ENCODE measurements at regions not wholly inside any gene's neighbourhood (a gene's known extent, or its start where the extent isn't known, plus 50 kb on each side); places are given as distances from the start of the nearest gene placed in this dataset.

DNA sequence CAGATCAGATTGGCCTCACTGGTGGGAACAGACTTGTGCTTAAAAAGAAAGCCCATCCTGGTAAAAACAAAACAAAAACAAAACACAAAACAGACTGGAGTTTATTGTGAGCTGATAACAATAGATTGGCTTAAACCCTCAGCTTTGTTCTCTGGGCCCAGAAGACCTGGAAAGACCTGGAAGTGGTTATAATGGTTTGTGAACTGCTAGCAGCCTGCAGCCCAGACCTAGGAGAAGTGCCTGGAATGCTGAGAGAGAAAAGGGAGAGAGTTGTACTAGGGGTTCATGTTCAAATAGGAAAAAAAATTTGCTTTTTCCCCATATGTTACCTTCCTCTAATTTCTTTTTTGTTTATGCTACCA is 396.6 kb downstream of the DMAC1 start:
- no peak for DNase-seq (ENCODE audit: low read depth in 2 of 2, low spot score in 1 of 2)

DNA sequence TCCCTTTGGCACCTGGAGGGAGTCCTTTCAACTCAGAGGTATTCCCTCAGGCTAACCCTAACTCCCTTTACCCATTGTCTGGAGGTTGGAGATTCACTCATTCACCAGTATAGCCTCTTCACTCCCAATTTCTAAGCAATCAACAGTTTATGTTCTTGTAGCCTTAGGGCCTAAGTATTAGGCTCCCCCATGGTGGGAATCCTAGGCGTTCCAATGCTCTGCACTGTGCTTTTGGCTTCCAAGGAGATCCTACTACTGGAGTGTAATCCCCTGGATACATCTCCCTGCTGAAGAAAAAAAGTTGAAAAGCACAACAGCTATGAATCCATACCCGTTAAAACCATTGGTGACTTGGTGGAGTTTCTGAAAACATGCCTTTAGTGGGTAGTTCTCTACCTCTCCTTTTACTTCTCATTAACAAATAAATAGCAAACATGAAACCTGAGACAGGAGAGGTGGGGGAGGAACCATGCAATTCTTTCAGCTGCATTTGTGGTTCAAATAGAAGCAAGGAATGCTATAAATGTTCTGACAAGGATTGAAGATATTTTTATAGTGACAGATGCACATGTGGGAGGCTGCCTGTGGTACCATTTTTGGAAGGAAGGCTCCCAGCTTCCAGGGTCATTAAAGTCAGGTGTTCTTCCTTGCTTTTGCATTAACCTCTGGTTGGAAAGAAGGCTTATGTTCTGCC is 397.1 kb downstream of the DMAC1 start:
- no peak for DNase-seq (ENCODE audit: low read depth in 2 of 2, low spot score in 1 of 2)

DNA sequence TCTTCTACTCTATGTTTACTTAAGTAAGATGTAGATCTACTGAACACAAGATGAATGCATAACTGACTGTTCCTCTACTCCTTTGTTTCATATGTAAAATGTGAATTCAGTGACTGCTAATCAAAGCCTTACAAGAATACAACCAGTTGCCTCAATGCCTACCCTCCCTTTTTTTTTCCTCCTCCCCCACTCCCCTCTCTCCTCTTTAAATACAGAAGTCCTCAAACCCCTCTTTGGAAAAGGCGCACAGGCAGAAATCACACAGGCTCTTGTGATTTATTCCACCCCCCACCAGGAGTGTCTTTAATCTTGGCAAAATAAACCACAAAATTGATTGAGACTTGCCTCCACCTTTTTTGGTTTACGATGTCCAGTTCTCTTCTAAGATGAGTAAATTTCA is 398.5 kb downstream of the DMAC1 start:
- no peak for DNase-seq (ENCODE audit: low read depth in 2 of 2, low spot score in 1 of 2)

DNA sequence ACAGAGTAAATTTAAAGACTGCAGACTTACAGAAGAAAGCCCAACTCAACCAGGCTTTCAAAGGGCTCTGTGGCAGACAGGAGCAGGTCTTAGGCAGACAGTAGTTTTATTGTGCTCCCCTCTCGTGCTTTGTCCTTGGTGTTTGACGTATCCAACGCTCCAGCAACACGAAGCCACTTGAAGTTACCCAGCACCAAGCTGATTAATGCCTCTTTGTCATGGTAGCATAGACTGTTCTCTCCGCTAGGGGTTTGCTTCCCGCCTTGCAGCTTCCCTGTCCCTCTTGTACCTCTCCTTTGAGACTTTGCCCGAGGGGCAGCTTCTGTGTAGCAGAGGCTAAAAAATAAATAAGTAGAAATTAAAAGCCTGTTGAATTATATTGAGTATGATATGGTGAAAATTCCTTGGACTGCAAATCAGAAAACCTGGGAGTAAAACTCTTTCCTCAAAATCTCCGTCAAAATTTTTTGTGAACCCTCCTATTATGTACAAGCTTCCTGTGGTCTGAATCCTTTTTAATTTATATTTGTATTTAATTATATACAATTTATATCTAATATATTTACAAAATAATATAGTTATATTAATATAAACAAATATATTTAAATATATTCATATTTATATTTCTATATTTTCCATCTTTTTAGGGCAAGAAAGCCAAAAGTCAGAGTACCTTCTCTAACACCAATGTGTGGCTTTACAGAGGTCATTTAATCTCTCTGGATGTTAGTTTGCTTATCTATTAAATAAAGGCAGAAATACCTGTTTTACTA is 405.4 kb downstream of the DMAC1 start:
- DNase-seq (ENCODE audit: low read depth in 2 of 2, low spot score in 1 of 2), result no peak

DNA sequence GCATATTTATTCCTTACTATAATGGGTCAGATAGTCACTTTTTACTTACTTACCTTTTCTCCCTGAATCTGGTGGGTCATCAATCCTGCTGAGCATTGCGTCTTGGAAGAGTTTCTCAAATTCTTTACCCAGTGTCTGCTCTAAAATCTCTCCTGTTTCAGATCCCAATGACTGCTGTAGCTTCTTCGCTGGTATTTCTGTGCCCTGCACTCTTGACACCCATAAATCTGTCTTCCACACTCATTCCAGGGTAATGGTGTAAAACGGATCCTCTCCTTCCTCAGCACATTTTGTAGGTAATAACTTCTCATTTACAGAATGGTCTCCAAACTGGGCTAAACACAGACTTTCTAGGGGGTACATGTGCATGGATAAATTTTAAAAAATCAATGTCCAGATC is 407.4 kb downstream of the DMAC1 start:
- DNase-seq (ENCODE audit: low read depth in 2 of 2, low spot score in 1 of 2), result no peak

DNA sequence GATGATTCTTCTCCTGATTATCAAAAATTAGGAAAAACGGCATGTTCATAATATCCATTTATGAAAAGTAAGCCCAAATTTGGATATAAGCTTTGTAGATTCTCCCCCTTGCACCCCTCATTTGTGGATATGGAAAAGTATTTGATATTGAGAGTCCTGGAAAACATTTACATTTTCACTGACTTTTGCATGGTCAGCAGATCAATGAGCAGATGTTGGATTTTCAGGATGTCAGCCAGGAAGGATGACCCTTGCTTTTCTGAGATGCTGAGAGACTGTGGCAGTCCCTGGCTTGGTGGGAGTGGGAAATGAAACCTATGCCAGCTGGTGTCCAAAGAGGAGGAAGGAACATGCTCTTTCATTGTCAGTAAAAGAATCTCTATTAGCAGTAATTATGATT is 410.8 kb downstream of the DMAC1 start:
- DNase-seq (ENCODE audit: low read depth in 2 of 2, low spot score in 1 of 2), result no peak

DNA sequence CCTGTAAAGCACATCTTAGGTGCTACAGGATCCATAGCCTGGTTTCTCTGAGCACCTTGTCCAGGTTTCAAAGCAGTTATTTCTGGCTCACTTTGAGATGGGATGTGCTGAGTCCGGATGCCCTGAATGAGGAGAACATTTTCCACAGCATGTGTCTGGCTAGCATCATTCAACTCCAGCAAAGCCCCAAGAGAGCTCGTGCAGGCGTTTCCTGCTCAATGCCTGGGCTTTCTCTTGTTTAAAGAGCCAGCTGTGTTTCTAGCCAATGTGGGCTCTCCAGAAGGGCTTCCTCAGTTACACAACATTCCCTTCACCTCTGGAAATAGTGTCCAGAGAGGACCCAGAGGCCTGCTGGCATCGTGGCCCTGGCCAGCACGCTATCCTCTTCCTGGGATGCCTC is 411.7 kb downstream of the DMAC1 start:
- DNase-seq (ENCODE audit: low read depth in 2 of 2, low spot score in 1 of 2), result no peak

DNA sequence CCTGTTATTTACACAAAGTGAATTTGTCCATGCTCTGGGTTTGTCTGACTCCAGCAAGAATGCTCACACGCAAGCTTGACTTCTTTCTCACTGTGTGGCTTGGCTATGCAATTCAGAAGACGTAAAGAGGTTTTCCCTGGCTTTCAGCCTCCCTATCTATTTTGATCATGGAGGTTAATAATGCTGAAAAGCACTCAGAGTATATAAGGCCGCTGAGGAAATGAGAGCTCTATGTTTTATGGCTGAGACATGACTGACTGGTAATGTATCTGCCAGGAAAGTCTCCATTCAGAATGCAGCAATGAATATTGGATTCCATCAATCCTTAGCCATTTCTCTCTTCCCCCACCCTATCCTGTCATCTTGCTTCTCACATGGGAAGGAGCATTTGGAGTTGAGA is 417.3 kb downstream of the DMAC1 start:
- no peak for DNase-seq (ENCODE audit: low read depth in 2 of 2, low spot score in 1 of 2)

DNA sequence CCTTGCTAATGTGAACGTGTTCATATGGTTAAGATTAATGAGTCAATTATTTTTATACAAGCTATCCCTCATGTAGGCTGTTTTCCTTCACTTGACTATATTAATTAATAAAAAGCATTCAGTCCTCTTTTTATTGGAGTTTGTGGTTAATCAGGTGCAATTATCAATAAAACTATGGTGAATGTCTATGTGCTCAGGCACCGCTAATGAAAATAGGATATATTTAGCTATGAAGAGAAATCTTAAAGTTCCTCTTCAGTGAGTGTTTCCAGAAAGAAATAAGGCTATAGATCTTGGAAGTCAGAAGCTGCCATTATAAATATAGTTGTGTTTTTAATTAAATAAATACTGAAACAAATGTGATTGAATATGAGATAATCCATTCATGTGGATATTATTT is 422.1 kb downstream of the DMAC1 start:
- no peak for DNase-seq (ENCODE audit: low read depth in 2 of 2, low spot score in 1 of 2)

DNA sequence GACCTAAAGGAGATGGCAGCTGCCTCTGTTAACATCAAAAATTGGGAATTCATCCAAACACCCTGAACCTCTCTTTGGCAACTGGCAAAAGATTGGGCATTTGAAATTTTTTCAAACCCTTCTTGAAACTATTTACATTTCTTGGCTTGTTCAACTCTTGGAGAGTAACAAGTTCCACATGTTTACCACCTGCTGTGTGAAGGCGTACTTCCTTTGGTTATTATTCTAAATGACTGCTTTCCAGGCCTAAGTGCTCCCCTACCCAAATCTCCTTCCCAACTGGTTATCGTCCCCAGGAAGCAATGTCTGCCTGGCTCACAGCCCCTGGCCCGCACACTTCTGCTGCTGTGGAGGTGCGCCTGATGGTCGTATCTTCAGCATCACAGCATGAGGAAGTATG is 422.7 kb downstream of the DMAC1 start:
- no peak for DNase-seq (ENCODE audit: low read depth in 2 of 2, low spot score in 1 of 2)

DNA sequence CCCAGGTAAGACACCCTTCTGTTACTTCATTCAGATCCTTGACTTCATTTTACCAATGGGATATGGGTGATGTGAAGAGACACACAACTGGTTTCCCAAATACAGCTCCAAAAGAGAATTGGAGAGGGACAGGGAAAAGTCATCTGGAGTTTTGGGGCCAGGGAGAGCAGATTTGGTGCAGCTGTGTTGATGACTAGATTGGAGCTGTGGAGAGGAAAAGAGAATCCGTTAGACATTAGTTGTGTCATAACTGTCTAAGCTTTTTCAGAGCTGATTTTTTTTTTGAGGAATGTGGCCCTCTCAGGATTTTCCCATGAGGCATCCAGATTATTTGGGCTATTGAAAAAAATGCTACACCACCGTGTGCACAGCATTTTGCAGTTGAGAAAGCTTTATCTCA is 423.4 kb downstream of the DMAC1 start:
- DNase-seq (ENCODE audit: low read depth in 2 of 2, low spot score in 1 of 2), result no peak

DNA sequence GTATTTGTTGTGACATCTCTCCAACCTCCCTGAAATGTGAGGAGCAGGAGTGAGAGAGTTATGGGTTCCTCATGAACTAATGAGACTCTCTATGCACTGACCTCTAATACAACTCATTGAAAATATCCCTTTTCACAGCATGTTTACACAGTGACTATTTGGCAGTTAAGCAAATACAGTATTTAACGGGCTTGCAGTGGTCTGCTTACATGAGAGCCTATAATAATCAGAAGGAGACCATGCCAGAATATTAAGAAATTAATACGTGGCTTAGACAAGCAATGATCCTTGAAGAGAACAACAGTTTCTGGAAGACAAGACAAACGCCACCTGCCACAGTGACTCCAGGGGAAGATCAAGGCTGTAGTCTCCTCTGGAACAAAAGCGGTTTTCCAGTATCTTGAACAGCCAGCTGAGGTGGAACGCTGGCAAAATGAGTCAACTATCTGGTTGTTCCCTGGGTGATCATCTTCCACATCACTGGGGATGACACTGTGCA is 424.5 kb downstream of the DMAC1 start:
- DNase-seq (ENCODE audit: low read depth in 2 of 2, low spot score in 1 of 2), result no peak

DNA sequence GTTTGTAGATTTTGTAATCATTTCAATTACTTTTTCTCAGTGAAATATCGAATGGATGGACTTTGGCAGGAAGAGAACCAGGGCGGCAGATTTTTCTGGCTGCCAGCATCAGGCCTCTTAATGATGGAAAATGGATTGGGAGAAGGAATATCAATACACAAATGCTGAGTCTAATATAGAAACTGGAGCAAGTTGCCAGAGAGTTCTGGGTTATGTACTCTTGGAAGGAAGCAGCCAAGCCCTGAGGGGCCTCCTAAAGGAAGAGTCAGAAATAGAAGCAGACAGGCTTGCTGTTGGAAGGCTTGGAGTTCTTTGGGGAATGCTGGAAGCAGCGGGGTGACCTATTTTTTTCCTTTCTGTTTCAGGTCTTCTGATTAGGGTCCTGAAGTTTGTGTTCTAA is 428.6 kb downstream of the DMAC1 start:
- DNase-seq (ENCODE audit: low read depth in 2 of 2, low spot score in 1 of 2), result no peak

DNA sequence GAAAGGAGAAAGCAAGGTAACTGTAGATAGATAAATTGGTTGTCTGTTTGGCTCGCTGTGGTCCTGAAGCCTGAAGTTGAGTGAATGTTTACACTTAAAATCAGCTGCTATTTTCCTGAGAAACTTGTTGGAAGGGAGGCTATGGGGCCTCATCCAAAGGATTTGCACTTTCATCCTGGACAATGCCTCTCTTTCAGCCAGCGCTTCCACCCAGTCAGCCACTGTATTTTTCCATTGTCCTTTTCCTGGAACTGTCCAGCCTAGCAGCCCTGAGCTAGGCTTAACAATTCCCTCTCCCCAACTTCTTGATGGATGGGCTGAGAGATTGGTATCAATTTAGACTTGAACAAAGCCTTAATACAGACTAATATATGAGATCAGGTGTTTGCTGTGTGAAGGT is 429.2 kb downstream of the DMAC1 start:
- no peak for DNase-seq (ENCODE audit: low read depth in 2 of 2, low spot score in 1 of 2)

DNA sequence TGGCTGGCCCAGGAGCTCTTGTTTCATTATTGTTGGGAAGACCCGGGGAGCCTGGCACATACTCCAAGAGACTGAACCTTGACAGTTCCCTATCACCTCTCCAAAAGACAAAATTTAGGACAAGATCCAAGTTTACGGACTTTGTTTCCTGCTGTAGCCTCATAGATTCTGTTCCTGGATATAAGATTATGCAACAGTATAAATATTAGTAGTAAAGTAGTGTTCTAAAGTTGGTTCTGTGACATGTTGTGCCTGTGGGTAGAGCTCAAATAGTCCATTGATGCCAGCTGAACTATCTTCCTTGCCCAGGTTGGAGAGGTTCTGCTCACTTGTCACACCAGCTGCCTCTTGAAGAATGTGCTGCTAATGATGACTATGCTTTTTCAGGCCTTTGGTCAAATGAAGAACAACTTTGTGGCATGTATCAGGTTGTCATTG is 430.2 kb downstream of the DMAC1 start:
- DNase-seq (ENCODE audit: low read depth in 2 of 2, low spot score in 1 of 2), result no peak

DNA sequence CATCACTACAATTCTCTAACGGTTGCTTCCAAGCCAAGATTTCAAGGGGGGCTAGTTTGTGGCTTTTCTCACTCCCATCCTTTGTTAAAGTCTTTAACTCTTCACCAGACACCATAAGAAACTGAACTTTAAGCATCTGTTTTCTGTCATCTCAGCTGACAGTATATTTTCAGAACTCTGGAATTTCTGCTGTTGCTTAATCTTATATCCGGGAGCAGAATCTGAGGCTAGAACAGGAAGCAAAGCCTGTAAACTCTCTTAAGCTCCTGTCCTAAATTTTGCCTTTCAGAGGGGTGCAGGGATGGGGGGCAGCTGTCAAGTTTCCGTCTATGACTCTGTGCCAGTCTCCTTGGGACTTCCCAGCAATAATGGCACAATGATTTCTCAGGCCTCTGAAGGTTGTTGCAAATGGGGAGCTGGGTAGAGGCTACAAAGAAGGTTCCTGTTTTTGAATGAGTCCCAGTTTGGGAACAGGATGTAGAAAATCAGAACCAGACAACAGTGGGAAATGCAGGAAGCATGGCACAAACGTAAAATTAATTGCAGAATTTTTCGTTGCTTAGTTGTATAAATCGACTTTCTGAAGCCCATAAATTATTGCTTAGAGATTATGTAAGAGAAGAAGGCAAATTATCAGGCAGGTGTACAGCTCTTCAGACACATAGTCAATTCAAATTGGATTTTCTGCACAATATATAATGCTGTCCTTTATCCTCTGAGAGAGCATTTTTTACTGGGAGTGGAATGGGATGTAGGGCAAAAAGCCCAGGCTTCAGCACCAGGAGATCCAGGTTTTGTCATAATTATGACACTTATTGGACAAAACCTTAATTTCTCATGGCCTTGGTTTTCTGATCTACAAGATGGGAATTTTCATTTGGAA is 430.9 kb downstream of the DMAC1 start:
- no peak for DNase-seq (ENCODE audit: low read depth in 2 of 2, low spot score in 1 of 2)

DNA sequence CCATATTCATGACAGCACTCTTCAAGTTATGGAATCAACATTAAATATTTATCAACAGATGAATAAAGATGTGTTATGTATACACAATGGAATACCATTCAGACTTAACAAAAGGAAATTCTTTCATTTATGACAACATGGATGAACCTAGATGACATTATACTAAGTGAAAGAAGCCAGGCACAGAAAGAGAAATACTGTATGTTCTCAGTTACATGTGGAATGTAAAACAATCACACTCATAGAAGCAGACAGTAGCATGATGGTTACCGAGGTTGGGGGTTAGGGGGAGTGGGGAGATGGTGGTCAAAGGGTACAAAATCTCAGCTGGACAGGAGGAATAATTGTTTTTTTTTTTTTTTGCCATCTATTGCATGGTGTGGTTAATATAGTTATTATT is 431.9 kb downstream of the DMAC1 start:
- DNase-seq (ENCODE audit: low read depth in 2 of 2, low spot score in 1 of 2), result no peak

DNA sequence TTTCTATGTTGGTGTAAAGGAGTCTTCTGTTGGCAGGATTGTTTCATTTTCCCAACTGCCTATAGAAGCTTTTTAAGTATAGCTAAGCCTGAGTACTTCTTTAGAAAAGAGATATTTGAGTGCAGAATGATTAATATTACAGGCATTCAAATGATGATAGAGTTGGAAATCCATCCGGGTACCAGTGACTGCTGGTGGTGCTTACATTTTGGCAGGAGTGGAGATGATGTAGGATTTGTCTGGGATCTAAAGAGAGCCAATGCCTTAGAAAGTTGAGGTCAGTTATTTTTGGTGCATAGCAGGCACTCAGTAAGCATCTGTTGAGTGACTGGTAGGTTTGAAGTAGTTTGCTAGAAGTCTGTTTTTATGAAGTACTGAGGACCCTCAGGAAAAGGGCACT is 433.5 kb downstream of the DMAC1 start:
- DNase-seq (ENCODE audit: low read depth in 2 of 2, low spot score in 1 of 2), result no peak

DNA sequence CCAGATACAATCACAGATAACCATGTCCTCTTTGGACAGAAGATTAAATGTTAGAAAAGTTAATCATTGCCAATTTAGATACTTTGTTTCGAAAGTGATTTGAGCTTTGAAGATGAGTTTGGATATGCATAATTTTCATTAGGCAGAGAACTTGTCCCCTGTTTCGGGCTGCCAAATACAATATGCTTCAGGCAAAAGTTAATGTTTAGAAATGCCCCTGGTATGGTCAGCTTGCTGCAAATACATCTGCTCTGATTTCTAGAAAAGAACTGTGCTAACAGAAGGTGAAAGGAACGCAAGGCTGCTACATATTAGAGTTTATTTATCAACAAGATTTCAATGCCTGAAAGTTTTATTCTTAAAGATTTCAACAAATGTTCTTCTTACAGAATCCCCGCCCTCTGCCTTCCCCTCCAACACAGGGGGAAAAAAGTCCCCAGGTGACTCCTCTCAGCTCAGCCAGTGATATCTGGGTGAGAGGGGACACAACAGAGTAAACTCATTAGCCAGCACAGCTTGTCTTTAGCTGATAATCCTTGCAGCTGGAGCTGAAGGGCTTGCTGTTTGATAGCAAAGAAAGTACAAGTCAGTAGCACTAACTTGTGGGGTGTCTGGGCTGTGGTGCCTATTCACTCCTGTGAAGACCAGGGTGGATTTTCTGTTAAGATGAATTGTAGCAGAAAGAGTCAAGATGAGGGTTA is 435.7 kb downstream of the DMAC1 start:
- DNase-seq (ENCODE audit: low read depth in 2 of 2, low spot score in 1 of 2), result no peak

DNA sequence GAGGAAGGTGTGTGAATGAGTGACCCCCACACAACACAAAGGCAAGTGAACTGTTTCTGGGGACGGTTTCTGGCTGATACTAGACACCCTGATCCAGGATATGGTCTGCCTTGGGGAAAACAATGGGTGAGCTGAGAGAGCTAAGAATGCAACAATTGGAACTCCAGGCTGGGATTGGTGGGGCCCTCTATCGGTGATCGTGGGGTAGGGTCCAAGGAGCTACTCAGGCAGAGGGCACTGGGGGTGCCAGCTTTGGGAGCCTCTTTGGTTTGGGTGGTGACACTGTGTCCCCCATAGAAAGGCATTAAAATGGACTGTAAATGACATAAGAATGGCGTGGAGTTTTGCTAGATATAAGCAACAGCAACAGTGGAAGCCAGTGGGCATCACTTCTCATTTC is 439.1 kb downstream of the DMAC1 start:
- no peak for DNase-seq (ENCODE audit: low read depth in 2 of 2, low spot score in 1 of 2)

DNA sequence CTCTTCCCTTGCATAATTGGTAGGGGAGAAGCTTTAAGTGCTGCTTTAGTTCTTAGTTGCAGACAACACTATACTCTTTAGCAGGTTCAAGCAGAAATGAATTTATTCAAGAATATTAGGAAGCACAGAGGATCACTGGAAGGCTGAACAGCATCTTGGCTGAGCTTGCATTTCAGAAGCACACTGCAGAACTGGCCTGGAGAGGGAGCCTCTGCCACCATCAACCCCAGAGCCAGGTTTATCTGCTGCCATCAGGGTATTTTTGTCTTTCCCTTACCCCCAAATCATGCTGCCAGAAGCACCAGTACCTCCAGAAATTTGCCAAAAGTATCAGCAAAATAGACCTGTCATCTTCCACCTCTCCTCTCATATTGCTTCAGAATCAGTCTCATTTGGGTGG is 440.7 kb downstream of the DMAC1 start:
- DNase-seq (ENCODE audit: low read depth in 2 of 2, low spot score in 1 of 2), result no peak
